Calu3 (cell line): ENCODE measurements at regions not wholly inside any gene's neighbourhood (a gene's known extent, or its start where the extent isn't known, plus 50 kb on each side); places are given as distances from the start of the nearest gene placed in this dataset.

Source experiments
- BruUV-seq: library from RNA; stranded (reverse); fragments of 400-500 nt; replicated peaks from 2 replicates; lab custom pipeline; 2021; lab: Mats Ljungman, UMichigan
- CTCF ChIA-PET: fragments of 300-600 bp; sonication (Branson Sonifier 250); formaldehyde crosslinking; loops from one replicate; lab custom pipeline; 2022; ENCODE audit warnings: antibody characterized with exemption; lab: Charles Lee
- DNase-seq: peaks from one replicate; pipeline ENCODE4 v3.0.0; 2022
- H3K27ac Mint-ChIP-seq: one replicate; pipeline ENCODE4 v1.8.0; 2022; ENCODE audit warnings: mixed read lengths; ENCODE audit not compliant: unreplicated experiment
- H3K27me3 Mint-ChIP-seq: one replicate; pipeline ENCODE4 v1.8.0; 2022; ENCODE audit warnings: mixed read lengths; ENCODE audit not compliant: unreplicated experiment
- H3K36me3 Mint-ChIP-seq: one replicate; pipeline ENCODE4 v1.8.0; 2022; ENCODE audit warnings: mild to moderate bottlenecking, moderate library complexity, mixed read lengths; ENCODE audit not compliant: insufficient read depth, unreplicated experiment
- H3K4me1 Mint-ChIP-seq: one replicate; pipeline ENCODE4 v1.8.0; 2022; ENCODE audit warnings: mild to moderate bottlenecking, low read depth, mixed read lengths; ENCODE audit not compliant: unreplicated experiment
- H3K4me3 Mint-ChIP-seq: one replicate; pipeline ENCODE4 v1.8.0; 2022; ENCODE audit warnings: mild to moderate bottlenecking, low read depth, moderate library complexity, mixed read lengths; ENCODE audit not compliant: unreplicated experiment
- H3K9me3 Mint-ChIP-seq: one replicate; pipeline ENCODE4 v1.8.0; 2022; ENCODE audit warnings: low read depth, mixed read lengths; ENCODE audit not compliant: unreplicated experiment
- CTCF ChIP-seq: fragments of 200-600 bp; IDR thresholded peaks from one replicate; pipeline ENCODE4 v1.8.0; 2022; ENCODE audit warnings: antibody characterized with exemption; ENCODE audit not compliant: unreplicated experiment
- intact Hi-C: fragments of 100-400 bp; cut with micrococcal nuclease; formaldehyde crosslinking; loops from one replicate; pipeline ENCODE4 v1.10.0; 2022; ENCODE audit not compliant: unreplicated experiment

DNA sequence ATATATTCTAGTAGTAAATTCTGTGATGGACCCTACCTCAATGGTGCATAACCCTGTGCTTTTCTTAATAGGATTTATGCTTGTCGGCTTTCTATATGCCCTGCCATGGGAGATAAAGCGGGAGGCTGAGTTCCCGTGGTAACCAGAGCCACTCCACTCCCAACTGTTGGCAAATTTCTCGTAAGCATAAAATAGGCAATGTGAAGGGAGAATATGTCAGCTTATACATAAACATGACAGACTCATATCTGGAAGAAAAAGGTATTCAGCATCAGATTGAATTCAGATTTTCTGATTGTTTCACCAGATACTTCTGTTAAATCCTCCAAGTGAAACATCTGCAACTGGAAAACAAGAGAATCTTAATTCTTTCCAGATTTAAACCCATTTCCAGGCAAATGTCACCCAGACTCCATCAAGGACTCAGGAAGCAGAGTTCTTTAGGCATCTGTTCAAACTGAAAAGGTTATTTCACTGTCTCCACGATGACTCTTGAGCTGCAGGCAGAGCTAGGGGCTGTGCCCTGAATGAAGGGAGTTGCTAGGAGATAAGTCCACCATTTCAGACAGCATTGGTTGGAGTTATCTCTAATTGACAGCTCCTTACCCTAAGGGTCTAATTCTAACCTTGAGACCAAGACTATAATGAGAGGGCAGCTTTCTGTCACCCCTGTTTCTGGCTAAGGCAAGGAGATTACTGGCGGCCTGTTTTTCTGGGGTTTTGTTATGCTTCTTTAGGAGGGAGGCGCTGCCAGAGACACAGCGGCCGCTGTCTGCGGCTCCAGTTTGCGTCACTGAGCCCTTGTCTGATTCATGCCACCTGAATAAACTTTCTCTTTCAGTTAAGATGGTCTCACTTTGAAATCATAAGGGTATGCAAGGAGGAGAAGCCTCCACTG is 381.3 kb downstream of the SOX11 start:
- Mint-ChIP-seq H3K4me3 (no peak overlapping the region), H3K9me3 (no peaks in the 10 kb centered on the region), H3K4me1 (peaks cover 12% of the 10 kb centered on the region), H3K27ac (no peak overlapping the region), H3K27me3 (no peaks in the 10 kb centered on the region), H3K36me3 (no peaks in the 10 kb centered on the region)
- no peak for TF ChIP-seq CTCF
- intact Hi-C loops, result loop anchor here (10.0 kb wide), 1 partner anchor 131 kb away; no protein-coding TSS in a partner anchor
- DNase-seq, result no peak
- no TSS peak for BruUV-seq
- CTCF ChIA-PET, result no interaction called here

DNA sequence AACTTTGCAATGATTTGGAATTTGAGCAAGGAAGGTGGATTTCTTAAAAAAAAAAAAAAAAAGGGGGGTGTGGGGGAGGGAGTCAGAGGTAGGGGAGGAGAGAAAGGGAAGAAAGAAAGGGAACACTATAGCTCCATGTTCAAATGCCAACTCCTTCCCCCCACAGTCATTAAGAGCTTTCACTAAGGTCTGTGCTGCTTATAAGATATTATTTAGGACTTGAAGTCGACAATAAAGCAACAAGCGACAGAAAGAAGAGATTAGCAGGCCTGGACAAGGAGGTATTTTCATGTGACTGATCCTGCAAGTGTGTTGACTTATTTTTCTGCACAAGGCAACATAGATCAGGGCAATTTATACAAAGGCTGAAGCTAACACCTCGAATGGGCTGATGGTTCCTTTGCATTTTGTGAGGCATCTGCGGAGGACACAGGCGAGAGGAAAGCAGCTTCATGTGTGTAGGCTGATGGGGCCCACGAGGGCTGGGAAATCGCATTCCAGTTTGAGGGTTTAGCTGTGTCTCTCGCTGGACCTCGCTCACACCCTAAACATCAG is 382.0 kb downstream of the SOX11 start:
- Mint-ChIP-seq H3K27ac (no peak overlapping the region), H3K4me1 (peaks cover 19% of the 10 kb centered on the region)

DNA sequence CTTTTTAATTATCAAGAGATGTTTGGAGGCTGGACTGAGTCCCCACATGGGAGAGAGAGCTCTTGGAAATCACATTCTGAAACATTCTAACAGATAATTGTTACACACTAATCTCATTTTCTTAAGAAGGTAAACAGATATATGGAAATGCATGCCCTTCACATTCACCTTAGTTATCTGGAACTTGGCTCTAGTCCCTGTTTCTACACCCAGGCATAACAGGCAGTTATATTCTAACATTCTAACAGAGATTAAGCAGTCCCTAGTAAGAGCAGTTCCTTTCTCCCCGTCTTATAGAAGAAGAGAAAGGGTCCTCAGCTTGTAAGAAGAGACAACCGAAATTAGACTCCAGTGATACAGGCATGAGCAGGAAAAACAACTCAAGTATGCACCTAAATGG is 385.4 kb downstream of the SOX11 start:
- H3K4me1 Mint-ChIP-seq, result peaks cover 21% of the 10 kb centered on the region
- H3K4me3 Mint-ChIP-seq, result peak overlapping the region; percentile 14
- intact Hi-C loops, result loop anchor here (10.0 kb wide), 1 partner anchor 127 kb away; no protein-coding TSS in a partner anchor
- no peaks in the 10 kb centered on the region for H3K27me3 Mint-ChIP-seq
- CTCF ChIA-PET, result no interaction called here
- TF ChIP-seq CTCF, result no peak
- no peak overlapping the region for H3K27ac Mint-ChIP-seq
- no peaks in the 10 kb centered on the region for H3K9me3 Mint-ChIP-seq
- no TSS peak for BruUV-seq
- no peak for DNase-seq
- H3K36me3 Mint-ChIP-seq, result no peaks in the 10 kb centered on the region

More for the DNA sequence above, 382.0 kb downstream of the SOX11 start:
- no TSS peak for BruUV-seq
- TF ChIP-seq CTCF, result no peak
- CTCF ChIA-PET, result no interaction called here
- Mint-ChIP-seq H3K9me3 (no peaks in the 10 kb centered on the region), H3K27me3 (no peaks in the 10 kb centered on the region), H3K4me3 (no peak overlapping the region), H3K36me3 (no peaks in the 10 kb centered on the region)
- intact Hi-C loops, result loop anchor here (10.0 kb wide), 1 partner anchor 131 kb away; no protein-coding TSS in a partner anchor
- no peak for DNase-seq

DNA sequence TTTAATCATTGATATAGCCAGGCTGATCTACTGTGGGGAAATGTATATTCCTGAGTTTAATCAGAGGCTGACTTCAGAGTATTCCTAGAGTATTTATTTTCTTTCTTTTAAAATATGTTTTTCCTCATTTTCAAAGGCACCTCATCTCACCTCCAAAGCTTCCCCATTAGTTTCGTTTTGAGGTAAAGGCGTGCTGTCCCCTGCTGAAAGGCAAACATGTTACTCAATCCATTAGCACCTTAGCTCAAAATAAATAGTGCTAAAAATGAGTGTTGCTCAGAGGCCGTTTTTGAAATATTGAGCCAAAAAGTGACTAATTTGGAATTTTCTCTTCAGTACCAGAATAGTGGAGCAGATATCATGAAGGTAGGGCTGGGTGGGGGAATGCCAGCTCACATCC is 386.2 kb downstream of the SOX11 start:
- no TSS peak for BruUV-seq
- Mint-ChIP-seq H3K9me3 (no peaks in the 10 kb centered on the region), H3K27me3 (no peaks in the 10 kb centered on the region), H3K4me3 (peak overlapping the region; percentile 14), H3K36me3 (no peaks in the 10 kb centered on the region), H3K4me1 (peaks cover 21% of the 10 kb centered on the region), H3K27ac (no peak overlapping the region)
- intact Hi-C loops, result loop anchor here (10.0 kb wide), 1 partner anchor 126 kb away; no protein-coding TSS in a partner anchor
- no peak for TF ChIP-seq CTCF
- no peak for DNase-seq
- CTCF ChIA-PET, result no interaction called here
